Neural progenitor cell (in vitro differentiated cells): ENCODE measurements at regions not wholly inside any gene's neighbourhood (a gene's known extent, or its start where the extent isn't known, plus 50 kb on each side); places are given as distances from the start of the nearest gene placed in this dataset.

Experiments
- DNase-seq: peaks from one replicate; pipeline ENCODE4 v3.0.0-alpha.2; 2016; ENCODE audit warnings: low spot score
- H2AFZ ChIP-seq: fragments of 200-600 bp; sonication (generic); replicated peaks from 2 replicates; pipeline ENCODE4 v1.6.1; 2016; ENCODE audit warnings: antibody characterized with exemption
- H3F3A ChIP-seq: fragments of 200-600 bp; sonication (generic); 2 replicates; pipeline ENCODE4 v1.6.1; 2016; ENCODE audit warnings: antibody characterized with exemption, low read depth
- H3K27ac ChIP-seq: fragments of 200-600 bp; sonication (generic); 2 replicates; pipeline ENCODE4 v1.5.1; 2016; ENCODE audit warnings: mild to moderate bottlenecking
- H3K27me3 ChIP-seq: fragments of 200-600 bp; sonication (generic); 2 replicates; pipeline ENCODE4 v1.6.1; 2016; ENCODE audit warnings: mild to moderate bottlenecking, moderate library complexity
- H3K36me3 ChIP-seq: fragments of 200-600 bp; sonication (generic); 2 replicates; pipeline ENCODE4 v1.5.1; 2016
- H3K4me1 ChIP-seq: fragments of 200-600 bp; sonication (generic); 2 replicates; pipeline ENCODE4 v1.6.1; 2016; ENCODE audit warnings: mixed run types
- H3K4me2 ChIP-seq: fragments of 200-600 bp; sonication (generic); 2 replicates; pipeline ENCODE4 v1.6.1; 2016
- H3K4me3 ChIP-seq: fragments of 200-600 bp; sonication (generic); 2 replicates; pipeline ENCODE4 v1.5.1; 2016
- H3K79me2 ChIP-seq: fragments of 200-600 bp; sonication (generic); 2 replicates; pipeline ENCODE4 v1.6.1; 2016; ENCODE audit warnings: low read depth
- H3K9ac ChIP-seq: fragments of 200-600 bp; sonication (generic); 2 replicates; pipeline ENCODE4 v1.6.1; 2016
- H3K9me3 ChIP-seq: fragments of 200-600 bp; sonication (generic); 2 replicates; pipeline ENCODE4 v1.5.1; 2016; ENCODE audit warnings: low read depth
- H4K20me1 ChIP-seq: fragments of 200-600 bp; sonication (generic); 2 replicates; pipeline ENCODE4 v1.6.1; 2016; ENCODE audit warnings: low read depth
- H3K27ac Mint-ChIP-seq: 3 replicates; pipeline ENCODE4 v1.8.0; 2021; ENCODE audit warnings: mixed read lengths
- H3K27me3 Mint-ChIP-seq: 2 replicates; pipeline ENCODE4 v1.8.0; 2022; ENCODE audit warnings: low read depth, mild to moderate bottlenecking, inconsistent platforms, moderate library complexity, mixed read lengths; ENCODE audit not compliant: insufficient read depth
- H3K36me3 Mint-ChIP-seq: 3 replicates; pipeline ENCODE4 v1.8.0; 2021; ENCODE audit warnings: mixed read lengths
- H3K4me1 Mint-ChIP-seq: 3 replicates; pipeline ENCODE4 v1.8.0; 2021; ENCODE audit warnings: mixed read lengths
- H3K4me3 Mint-ChIP-seq: 3 replicates; pipeline ENCODE4 v1.8.0; 2021; ENCODE audit warnings: mild to moderate bottlenecking, moderate library complexity, mixed read lengths
- H3K9me3 Mint-ChIP-seq: 3 replicates; pipeline ENCODE4 v1.8.0; 2020; ENCODE audit warnings: mixed read lengths
- EZH2 ChIP-seq: fragments of 200-600 bp; sonication (generic); IDR thresholded peaks from 2 replicates; pipeline ENCODE4 v1.6.1; 2017; ENCODE audit warnings: antibody characterized with exemption, mild to moderate bottlenecking, moderate library complexity
- EZH2phosphoT487 ChIP-seq: fragments of 200-600 bp; sonication (generic); IDR thresholded peaks from 2 replicates; pipeline ENCODE4 v1.6.1; 2017; ENCODE audit warnings: antibody characterized with exemption
- TF ChIP-seq, protein P1 (sequence below): fragments of 200-600 bp; sonication (generic); IDR thresholded peaks from 2 replicates; pipeline ENCODE4 v1.5.1; 2017; ENCODE audit warnings: antibody characterized with exemption, mild to moderate bottlenecking

- Mint-ChIP-seq H3K4me3 (no peak overlapping the region), H3K27me3 (peaks cover 13% of the 10 kb centered on the region), H3K4me1 (peaks cover 27% of the 10 kb centered on the region), H3K9me3 (peaks cover 21% of the 10 kb centered on the region), H3K36me3 (no peaks in the 10 kb centered on the region), H3K27ac (no peak overlapping the region)
- no peak overlapping the region for H3K4me2 ChIP-seq
- H3K9ac ChIP-seq, result no peak overlapping the region
- no peaks in the 10 kb centered on the region for H3K36me3 ChIP-seq
- no peaks in the 10 kb centered on the region for H4K20me1 ChIP-seq
- peaks cover 2% of the 10 kb centered on the region for H3F3A ChIP-seq
- TF ChIP-seq EZH2phosphoT487, result no peak
- TF ChIP-seq, protein P1, sequence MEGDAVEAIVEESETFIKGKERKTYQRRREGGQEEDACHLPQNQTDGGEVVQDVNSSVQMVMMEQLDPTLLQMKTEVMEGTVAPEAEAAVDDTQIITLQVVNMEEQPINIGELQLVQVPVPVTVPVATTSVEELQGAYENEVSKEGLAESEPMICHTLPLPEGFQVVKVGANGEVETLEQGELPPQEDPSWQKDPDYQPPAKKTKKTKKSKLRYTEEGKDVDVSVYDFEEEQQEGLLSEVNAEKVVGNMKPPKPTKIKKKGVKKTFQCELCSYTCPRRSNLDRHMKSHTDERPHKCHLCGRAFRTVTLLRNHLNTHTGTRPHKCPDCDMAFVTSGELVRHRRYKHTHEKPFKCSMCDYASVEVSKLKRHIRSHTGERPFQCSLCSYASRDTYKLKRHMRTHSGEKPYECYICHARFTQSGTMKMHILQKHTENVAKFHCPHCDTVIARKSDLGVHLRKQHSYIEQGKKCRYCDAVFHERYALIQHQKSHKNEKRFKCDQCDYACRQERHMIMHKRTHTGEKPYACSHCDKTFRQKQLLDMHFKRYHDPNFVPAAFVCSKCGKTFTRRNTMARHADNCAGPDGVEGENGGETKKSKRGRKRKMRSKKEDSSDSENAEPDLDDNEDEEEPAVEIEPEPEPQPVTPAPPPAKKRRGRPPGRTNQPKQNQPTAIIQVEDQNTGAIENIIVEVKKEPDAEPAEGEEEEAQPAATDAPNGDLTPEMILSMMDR, result no peak
- no peak for TF ChIP-seq EZH2
- no peaks in the 10 kb centered on the region for H3K9me3 ChIP-seq
- H3K27me3 ChIP-seq, result no peaks in the 10 kb centered on the region
- no peaks in the 10 kb centered on the region for H3K79me2 ChIP-seq
- peaks cover 3% of the 10 kb centered on the region for H3K4me1 ChIP-seq
- no peak overlapping the region for H3K27ac ChIP-seq
- H3K4me3 ChIP-seq, result no peak overlapping the region
- DNase-seq, result no peak
- H2AFZ ChIP-seq, result no peak overlapping the region
Measured at GRCh38 chr7:50959991-50960390, 177.3 kb upstream of the GRB10 start.

DNA sequence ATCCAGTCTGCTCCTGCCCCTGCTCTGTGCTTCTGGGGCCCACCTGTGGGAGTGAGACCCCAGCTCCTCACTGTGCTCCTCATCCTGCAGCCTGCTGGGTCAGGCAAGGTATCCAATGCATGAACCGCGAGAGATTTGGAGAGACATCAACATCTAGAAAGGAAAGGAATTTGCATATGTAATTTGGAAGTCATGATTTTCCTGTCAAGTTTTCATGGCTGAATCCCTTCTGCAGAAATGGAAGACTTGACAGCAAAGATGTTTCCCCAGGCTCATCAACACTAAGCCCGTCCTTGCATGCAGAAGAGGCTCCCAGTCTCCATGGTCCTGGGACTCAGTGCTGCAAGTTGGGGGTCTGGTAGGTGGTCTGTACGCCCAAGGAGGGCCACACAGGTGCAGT, 176.9 kb upstream of the GRB10 start:
- H3K27ac ChIP-seq, result no peak overlapping the region
- no peak overlapping the region for H3K27ac Mint-ChIP-seq

GRCh38 chr7:50957855-50958254, 175.2 kb upstream of the GRB10 start:
- H3K9me3 ChIP-seq, result no peaks in the 10 kb centered on the region
- H3K4me1 ChIP-seq, result peaks cover 17% of the 10 kb centered on the region
- peaks cover 17% of the 10 kb centered on the region for H3K9me3 Mint-ChIP-seq
- no peaks in the 10 kb centered on the region for H3K36me3 Mint-ChIP-seq
- H3K79me2 ChIP-seq, result no peaks in the 10 kb centered on the region
- TF ChIP-seq EZH2phosphoT487, result no peak
- TF ChIP-seq EZH2, result no peak
- TF ChIP-seq, protein P1, result no peak
- H2AFZ ChIP-seq, result no peak overlapping the region
- no peak overlapping the region for H3K4me3 ChIP-seq
- no peaks in the 10 kb centered on the region for H4K20me1 ChIP-seq
- H3K4me3 Mint-ChIP-seq, result no peak overlapping the region
- no peak overlapping the region for H3K27ac ChIP-seq
- H3K27me3 Mint-ChIP-seq, result peaks cover 13% of the 10 kb centered on the region
- DNase-seq, result no peak
- H3K9ac ChIP-seq, result no peak overlapping the region
- H3F3A ChIP-seq, result no peaks in the 10 kb centered on the region
- H3K27me3 ChIP-seq, result no peaks in the 10 kb centered on the region
- no peak overlapping the region for H3K4me2 ChIP-seq
- H3K27ac Mint-ChIP-seq, result no peak overlapping the region
- H3K4me1 Mint-ChIP-seq, result peaks cover 37% of the 10 kb centered on the region
- H3K36me3 ChIP-seq, result no peaks in the 10 kb centered on the region

More for the DNA sequence above, 176.9 kb upstream of the GRB10 start:
- H3K27me3 Mint-ChIP-seq, result peaks cover 13% of the 10 kb centered on the region
- TF ChIP-seq EZH2, result no peak
- TF ChIP-seq, protein P1, result no peak
- no peak for TF ChIP-seq EZH2phosphoT487
- H3K27me3 ChIP-seq, result no peaks in the 10 kb centered on the region
- no peak overlapping the region for H3K4me3 ChIP-seq
- H2AFZ ChIP-seq, result no peak overlapping the region
- H3K79me2 ChIP-seq, result no peaks in the 10 kb centered on the region
- peaks cover 20% of the 10 kb centered on the region for H3K9me3 Mint-ChIP-seq
- H3K4me2 ChIP-seq, result no peak overlapping the region
- H3K36me3 ChIP-seq, result no peaks in the 10 kb centered on the region
- no peak overlapping the region for H3K9ac ChIP-seq
- peaks cover 3% of the 10 kb centered on the region for H3K4me1 ChIP-seq
- H3K4me1 Mint-ChIP-seq, result peaks cover 27% of the 10 kb centered on the region
- H3K36me3 Mint-ChIP-seq, result no peaks in the 10 kb centered on the region
- H4K20me1 ChIP-seq, result no peaks in the 10 kb centered on the region
- DNase-seq, result no peak
- H3K4me3 Mint-ChIP-seq, result no peak overlapping the region
- peaks cover 2% of the 10 kb centered on the region for H3F3A ChIP-seq
- no peaks in the 10 kb centered on the region for H3K9me3 ChIP-seq
